ENCODE measurements at regions not wholly inside any gene's neighbourhood (a gene's known extent, or its start where the extent isn't known, plus 50 kb on each side); places are given as distances from the start of the nearest gene placed in this dataset.

DNA sequence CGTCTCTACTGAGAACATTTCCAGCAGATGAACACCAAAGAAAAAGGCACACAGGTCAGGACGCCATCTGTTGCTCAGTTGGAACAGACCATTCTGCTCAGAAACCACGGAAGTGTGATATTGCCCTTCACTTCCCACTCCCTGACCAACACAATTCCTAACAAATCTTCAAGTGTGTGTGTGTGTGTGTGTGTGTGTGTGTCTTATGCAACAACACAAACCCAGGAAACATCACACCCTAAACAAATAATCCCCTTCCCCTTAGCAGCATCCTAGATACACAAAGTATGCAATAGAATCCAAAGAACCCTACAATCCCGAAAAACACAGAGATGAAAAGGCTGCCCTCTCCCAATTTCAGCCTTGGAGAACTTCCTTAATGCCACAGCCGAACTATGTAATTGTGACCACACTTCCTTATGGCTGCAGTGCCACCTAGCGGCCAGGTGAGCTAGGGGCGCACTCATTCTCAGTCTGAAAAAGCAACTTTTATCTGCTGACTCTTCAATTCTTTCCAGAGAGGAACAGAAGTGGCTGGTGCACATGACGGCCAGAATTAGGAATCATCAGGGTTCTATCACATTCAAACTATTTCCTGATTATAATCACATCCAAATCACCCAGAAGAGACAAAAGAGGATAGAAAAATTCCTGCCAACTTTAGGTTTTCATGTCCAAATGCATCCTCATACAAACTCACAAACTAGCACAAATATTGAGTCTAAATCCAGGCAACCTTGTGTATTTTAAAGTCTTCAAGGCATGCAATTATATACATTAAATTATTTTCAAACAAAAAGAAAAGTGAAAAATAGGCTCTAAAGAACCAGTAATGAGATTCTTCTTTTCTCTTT is 164.9 kb downstream of the DHX15 start:
- DNase-seq (ENCODE audit: low spot score) = peak; percentile 71

DNA sequence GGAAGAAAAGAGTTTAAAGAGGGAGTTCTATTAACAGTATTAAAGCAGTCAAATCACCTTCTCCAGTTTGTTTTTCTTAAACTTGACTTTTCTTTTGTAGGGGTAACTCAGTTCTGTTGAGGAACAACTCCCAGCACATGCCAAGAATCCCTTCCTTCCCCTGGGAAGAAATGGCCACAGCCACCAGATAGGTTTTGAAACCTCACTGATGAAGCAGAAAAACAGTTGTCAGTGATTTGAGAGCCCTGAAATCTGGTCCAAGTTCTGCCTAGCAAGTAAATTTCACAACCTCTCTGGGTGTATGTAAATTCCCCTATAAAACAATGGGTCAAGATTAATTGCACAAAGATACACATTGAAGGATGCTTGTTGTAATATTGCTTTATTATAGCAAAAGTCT is 167.1 kb downstream of the DHX15 start:
- no peak for DNase-seq (ENCODE audit: low spot score)

DNA sequence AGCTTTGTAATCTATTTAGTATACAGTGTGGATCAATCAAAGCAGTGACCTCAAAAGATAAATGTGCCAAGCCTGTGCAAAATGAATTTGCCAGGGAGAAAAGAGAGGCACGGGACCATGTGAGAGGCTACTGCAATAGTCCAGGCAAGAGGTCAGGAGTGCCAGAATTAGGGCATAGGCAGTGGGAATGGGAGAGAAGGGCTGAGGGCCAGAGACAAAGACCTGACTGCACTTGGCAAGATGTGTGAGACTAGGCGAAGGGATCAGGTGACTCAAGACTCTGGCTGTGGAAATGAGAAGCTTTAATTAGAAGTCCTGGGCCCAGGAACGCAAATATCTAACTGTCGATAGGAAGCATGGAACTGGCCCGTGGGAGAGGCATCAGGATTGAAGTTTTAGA is 168.1 kb downstream of the DHX15 start:
- DNase-seq (ENCODE audit: low spot score) = no peak

DNA sequence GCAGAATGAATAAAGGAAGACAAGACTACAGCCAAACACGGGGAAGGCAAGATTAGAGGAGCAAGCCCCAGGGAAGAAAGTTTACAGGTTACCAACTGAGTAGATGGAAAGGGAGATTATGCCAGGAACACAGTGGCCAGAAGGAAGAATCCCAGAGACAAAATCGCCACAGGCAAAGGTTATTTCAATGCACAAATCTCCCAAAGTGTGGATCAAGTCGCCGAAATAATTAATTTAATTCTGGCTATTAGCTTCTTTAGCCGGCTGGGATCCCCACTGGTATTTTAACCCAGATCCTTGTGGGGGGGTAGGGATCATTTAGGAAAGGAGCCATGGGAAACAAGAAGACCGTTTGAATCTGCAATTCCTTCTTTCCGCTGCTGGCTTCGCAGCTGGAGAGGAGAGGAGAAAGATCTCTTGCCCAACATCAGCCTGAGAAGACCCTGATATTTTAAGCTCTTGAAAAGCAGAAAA is 171.0 kb downstream of the DHX15 start:
- no peak for DNase-seq (ENCODE audit: low spot score)

DNA sequence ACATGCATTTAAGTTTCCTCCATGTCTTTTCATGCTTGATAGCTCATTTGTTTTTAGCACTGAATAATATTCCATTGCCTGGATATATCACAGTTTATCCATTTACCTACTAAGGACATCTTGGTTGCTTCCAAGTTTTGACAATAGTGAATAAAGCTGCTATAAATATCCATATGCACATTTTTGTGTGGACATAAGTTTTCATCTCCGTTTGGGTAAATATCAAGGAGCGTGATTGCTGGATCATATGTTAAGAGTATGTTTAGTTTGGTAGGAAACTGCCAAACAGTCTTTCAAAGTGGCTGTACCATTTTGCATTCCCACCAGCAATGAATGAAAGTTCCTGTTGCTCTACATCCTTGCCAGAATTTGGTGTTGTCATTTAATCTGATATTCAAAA is 172.5 kb downstream of the DHX15 start:
- DNase-seq (ENCODE audit: low spot score) = no peak

DNA sequence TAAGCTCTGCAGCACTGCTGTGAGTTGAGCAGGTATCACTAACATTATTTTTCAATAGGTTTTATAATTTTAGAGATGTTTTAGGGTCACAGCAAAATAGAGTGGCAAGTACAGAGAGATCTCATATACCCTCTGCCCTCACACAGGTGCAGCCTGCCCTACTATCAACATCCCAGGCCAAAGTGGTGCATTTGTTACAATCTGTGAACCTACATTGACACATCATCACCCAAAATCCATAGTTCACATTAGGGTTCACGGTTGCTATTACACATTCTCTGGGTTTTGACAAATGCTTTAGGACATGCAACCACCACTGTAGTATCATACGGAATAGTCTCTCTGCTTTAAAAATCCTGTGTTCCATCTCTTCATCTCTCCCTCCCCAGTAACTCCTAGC is 173.1 kb downstream of the DHX15 start:
- DNase-seq (ENCODE audit: low spot score) = no peak

DNA sequence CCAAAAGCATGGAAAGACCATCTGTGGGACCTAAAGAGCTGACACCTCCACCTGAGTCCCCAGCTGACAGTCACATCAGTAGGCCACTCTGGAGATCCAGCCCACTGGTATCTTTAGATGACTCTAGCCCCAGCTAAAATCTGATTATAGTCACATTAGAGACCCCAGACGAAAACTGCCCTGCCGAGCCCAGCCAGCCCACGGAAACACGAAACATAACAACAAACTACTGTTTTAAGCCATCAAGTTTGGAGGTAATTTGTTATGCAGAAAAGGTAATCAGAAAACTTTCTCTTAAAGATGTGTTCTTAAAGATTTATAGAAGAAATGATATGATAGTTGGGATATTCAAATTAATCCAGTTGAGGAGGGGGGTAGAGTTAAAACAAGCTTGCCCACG is 175.7 kb downstream of the DHX15 start:
- no peak for DNase-seq (ENCODE audit: low spot score)

DNA sequence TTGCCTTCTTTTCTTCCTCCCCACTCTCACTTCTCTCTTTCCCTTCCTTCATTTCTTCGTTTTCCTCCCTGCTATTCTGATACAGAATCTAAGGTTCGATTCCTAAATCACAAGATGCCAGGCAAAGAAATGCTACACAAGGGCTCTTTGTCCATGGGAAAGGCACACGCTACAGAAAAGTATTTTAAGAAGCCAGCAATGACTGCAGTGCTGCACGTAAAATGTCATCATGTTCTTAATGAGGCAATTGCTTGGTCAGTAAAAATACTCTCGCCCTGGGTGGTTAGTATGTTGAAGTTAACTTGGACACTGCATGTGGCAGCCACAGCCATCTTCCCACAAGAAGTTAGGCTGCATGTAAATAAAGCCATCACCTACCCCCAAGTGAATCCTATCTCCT is 178.4 kb downstream of the DHX15 start:
- no peak for DNase-seq (ENCODE audit: low spot score)

DNA sequence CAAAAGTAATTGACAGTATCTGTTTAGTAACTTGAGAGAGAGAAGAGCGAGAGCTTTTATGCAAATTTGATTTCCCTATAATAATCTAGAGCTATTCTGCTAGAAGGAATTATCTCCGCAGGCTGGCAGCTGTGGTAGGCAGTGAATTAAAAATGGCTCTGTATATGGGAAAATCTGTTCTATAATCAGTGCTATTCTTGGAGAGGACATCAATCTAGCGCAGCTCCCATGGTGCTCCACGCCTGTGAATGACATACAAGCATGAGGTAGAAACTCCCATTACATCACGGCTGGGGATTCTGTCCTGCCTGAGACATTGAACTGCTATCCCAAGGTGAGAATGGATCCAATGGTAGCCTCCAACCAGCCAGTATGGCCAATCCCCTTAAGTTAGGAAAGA is 179.0 kb downstream of the DHX15 start:
- no peak for DNase-seq (ENCODE audit: low spot score)

DNA sequence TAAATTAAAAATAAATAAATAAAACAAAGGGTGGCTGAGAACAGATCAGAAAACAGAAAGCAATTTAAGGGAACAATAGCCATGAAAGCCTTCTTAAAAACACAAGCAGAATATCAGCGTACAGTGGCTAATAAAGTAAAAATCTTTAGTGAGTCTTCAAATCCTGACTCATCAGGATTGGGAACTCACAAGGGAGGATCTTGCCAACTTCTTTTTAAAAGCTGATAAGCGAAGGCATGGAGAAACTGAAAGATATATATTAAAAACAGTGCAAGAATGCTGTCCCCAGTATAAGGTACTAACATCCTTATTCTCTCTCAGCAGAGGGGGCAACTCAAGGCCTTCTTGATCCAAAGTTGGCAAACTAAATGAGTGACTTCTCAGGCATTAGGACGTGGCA is 180.1 kb downstream of the DHX15 start:
- no peak for DNase-seq (ENCODE audit: low spot score)

DNA sequence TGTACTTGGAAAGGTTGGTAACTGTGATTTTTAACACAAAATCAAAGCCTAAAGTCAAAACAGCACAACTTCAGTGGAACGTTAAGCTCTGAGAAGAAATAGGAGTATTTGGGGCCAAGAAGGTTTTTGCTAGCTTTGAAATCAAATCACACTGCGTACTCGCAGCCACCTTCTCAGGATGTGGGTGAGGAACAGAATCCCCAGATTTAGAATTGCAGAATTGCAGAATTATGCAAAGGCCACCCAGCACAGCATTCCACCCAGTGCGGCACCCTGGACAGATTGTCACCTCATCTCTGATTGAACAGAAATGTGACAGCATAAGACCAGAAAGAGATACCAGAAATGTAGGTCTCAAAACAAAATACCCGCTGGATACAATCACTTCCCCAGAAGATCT is 181.1 kb downstream of the DHX15 start:
- no peak for DNase-seq (ENCODE audit: low spot score)

DNA sequence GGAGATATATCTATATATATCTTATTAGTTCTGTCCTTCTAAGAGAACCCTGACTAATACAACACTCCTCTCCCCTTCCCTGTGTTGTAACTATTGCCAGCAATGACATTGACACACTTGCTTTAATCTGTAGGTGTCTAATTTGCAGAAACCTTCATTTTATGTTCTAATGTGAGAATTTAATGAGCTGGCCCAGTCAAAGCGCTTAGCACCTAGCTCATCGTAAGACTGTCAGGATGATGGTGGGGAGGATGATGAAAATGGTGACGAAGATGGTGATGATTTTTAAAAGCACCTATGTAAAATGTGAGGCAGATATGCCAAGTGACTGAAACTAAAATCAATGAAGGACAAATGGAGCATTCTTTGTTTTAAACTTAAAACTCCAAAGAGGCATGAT is 183.8 kb downstream of the DHX15 start:
- no peak for DNase-seq (ENCODE audit: low spot score)

DNA sequence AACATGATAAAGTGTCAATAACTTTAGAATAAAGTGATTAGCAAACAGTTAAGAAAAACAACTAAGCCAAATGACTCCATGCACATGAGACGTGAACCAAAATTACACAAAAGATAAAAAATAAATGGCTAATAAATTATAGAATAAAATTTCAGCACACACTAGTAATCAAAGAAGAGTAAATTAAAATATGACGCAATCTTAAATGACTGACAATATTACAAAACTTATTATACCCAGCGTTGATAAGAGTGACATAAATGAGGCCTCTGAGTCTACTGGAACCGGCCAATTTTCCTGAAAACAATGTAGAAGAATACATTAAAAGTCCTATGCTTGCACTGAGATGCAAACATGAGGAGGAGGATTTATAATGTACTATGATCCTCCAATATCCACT is 187.4 kb downstream of the DHX15 start:
- DNase-seq (ENCODE audit: low spot score) = no peak

DNA sequence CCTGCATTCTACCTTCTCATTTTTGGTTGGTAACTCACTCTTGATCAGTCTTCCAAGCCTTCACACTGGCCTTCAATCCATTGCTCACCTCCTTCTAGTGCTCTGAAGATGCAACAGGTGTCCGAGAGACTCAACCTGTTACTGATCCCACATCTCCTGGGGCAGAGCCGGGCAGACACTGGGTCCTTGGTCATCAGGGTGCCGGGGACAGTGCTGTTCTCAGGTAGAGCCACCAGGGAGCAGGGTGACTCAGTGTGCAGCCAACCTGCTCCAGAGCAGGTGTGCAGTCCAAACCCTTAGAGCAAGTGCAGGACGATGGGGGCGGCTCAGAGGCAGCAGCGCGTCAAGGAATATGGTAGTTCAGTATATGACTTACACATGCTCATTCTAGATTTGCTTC is 188.4 kb downstream of the DHX15 start:
- DNase-seq (ENCODE audit: low spot score) = no peak

DNA sequence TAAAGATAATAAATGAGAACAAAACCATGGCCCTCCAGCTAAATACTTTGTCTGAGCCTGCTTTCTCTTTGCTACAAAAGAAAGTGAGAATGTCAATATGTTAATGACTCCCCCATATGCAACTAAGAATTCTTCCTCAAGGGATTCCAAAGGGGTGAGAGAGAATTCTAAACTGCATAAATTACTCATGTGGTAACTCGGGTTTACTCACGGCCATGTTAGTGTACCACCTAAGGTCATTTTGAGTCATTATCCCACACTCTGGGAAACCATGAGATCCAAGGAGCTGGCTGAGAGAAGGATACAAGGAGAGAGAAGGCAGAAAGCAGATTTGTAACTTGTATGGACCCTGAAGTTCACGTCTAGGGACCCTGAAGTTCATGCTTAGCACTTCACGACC is 190.3 kb downstream of the DHX15 start:
- DNase-seq (ENCODE audit: low spot score) = no peak

DNA sequence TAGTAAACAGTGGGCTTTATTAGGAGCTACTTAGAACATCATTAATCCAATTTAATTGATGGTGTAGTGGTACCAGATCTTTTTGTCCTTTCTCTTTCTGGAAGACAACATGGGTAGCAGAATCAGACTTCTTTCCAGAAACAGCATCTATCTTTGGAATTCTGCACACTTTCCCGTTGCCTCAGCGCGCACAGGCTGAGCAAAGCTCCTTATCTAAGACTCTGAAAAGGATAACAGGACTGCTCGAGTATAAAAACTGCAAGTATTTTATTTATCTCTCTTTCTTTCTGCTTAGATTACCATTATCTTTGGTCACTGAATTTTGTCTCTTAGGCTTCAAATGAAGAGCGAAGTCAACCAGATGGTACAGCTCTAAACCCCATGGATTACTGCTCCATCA is 191.7 kb downstream of the DHX15 start:
- no peak for DNase-seq (ENCODE audit: low spot score)

DNA sequence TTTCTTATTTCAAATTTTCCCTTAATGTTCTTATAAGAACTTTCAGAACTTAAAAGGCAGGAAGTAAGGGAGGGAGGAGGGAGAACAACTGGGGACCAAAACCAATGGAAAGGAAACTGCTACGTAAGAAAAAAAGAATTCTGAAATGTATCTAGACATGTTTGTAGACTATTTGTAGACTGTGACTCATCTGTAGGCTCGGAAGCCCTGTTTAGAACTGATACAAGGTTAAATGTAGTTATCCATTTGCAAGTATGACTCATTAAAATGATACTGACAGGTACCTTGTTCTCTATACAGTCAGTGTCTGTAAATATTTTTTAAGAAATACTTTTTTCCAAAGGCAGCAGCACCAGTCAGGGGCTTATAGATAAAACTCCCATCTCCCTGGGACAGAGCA is 202.0 kb downstream of the DHX15 start:
- peak; percentile 77 for DNase-seq (ENCODE audit: low spot score)

DNA sequence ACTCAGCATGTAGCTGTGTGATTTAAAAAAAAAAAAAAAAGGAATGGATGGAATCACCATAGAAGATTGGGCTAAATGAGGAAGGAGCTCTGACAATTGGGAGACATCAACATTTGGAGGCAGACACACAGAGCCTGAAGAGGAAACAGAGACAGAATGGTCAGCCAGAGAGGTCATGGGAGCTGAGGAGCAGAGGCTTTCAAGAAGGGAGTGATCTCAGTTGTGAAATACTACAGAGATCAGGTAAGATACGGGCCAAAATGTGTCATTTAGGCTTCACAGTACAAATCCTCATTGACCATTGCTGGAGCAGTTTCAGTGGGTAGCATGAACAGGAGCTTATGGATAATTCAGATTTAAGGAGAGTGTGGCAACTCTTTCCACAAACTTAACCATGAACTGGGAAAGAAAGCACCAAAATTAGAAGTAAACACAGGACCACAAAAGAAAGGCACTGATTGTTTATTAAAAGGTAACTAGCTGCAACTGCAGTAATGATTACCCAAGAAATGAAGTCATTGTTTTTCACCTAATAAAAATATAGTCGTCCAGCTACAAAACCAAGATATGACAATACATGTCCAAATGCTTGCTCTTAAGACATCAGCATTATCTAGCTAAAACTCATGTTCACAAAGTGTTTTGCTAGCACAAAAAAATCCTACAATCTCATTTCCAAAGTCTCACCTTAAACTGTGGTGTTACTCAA is 203.2 kb downstream of the DHX15 start:
- no peak for DNase-seq (ENCODE audit: low spot score)

DNA sequence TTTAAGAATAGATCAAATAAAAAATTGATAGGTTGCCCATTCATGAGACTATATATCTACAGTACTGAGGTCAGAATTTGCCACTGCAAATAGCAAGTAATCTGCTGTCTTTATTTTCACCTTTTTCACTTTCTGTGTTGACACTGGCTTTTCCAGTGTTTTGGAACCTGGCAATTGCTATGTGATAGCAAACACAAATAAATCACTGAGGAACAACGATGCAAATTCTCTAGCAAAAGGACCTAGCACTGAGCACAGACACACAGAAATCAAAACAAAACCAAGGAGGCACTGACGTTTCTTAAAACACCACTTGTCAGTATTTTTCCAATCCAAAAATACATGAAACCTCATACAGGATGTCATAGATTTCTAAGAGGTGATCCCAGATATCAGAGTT is 210.7 kb downstream of the DHX15 start:
- DNase-seq (ENCODE audit: low spot score) = no peak

DNA sequence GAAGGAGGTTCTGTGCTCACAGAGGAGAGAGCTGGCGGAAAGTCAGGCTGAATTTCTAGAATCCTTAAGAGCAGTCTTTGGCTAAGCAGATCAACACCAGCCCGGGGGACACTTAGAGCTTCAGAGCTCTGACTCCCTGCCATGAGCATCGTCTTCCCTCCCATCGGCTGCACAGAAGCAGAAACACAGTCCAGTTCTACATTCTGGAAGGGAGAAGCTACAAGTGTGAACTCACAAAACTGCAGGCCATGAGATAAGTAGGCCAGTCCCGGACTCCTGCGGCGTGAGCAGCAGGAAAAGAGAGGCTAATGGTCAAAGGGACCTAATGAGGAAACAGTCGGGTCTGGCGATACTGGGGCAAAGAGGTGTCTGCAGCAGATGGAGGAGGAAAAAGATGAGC is 211.5 kb downstream of the DHX15 start:
- no peak for DNase-seq (ENCODE audit: low spot score)

DNA sequence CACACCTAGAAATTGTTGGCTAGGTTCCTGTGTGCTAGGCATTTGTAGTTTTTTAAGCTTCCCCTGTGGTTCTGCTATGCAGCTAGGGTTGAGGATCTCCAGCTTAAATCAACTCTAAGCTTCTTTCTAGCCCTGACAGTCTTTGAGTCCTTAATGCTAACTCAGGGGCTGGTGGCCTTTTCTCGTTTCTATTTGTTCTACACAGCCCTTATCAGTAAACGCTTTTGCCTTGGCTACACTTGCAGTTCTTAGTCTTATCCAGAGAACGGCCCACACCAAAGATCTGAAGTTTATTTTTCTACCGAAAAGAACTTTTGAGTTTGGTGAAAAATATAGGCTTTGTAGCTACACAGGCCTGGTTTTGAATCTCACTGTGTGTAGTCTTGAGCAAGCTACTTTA is 212.0 kb downstream of the DHX15 start:
- no peak for DNase-seq (ENCODE audit: low spot score)

DNA sequence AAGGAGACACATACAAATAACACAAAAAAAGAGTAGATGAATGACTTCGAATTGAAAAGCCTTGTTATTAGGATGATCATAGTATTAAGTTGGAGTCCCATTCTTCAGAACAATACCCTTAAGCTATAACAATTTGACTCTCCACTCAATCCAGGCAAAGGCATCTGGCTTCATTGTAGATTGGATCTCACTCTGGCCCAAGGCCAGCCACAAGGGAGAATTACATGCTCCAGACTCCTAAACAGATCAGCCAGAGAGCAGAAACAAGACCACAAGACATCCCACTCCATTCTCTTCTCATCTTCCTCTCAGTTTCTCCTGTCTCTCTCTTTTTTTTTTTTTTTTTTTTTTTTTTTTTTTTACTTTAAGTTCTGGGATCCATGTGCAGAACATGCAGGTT is 213.9 kb downstream of the DHX15 start:
- no peak for DNase-seq (ENCODE audit: low spot score)

DNA sequence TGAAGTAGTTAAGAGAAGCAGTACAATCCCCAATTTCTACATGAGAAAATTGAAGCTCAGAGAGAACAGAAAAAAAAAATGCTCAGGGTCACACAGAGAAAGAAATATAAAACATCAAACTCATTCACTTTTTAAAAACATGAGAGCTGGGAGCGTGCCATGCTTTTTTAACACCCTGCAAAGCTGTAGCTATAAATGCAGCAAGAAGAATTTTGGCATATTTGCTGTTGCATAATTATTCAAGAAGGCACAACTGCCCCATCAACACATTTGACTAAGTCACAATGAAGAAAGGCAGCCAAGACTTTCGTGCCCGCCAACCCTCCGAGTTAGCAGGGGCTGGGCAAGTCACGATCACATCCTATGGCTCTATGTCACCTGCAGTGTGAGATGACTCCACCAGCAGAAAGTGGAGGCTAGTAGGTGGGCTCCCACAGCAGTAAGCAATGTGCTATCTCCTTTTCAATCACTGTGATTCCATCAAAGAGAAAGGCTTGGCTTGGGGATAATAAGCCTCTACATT is 214.8 kb downstream of the DHX15 start:
- no peak for DNase-seq (ENCODE audit: low spot score)
